ENCODE measurements at regions not wholly inside any gene's neighbourhood (a gene's known extent, or its start where the extent isn't known, plus 50 kb on each side); places are given as distances from the start of the nearest gene placed in this dataset.
"Not testable (repeated sequence)": the region's sequence is repeated elsewhere in the genome, so short reads cannot be mapped to it uniquely, and the experiment has no call there.

- DNase-seq, result peak in 1 of 2 donors; percentile 34
These were observed 60.6 kb upstream of the AKR1C1 start for GRCh38 chr10:4902571-4903011.

- DNase-seq, result not testable (repeated sequence)
These were observed 60.1 kb upstream of the AKR1C1 start for GRCh38 chr10:4903126-4903525.

GRCh38 chr10:4903675-4904074, 59.5 kb upstream of the AKR1C1 start:
- not testable (repeated sequence) for DNase-seq

- no peak for DNase-seq
These were observed 54.1 kb upstream of the AKR1C1 start for GRCh38 chr10:4909118-4909517.

All from stimulated activated CD4-positive, alpha-beta T cell treated with anti-CD3 and anti-CD28 coated beads, Interleukin-2, amount 100 ng/mL, for 24 hours (primary cell).